ENCODE measurements at regions not wholly inside any gene's neighbourhood (a gene's known extent, or its start where the extent isn't known, plus 50 kb on each side); places are given as distances from the start of the nearest gene placed in this dataset.

DNA sequence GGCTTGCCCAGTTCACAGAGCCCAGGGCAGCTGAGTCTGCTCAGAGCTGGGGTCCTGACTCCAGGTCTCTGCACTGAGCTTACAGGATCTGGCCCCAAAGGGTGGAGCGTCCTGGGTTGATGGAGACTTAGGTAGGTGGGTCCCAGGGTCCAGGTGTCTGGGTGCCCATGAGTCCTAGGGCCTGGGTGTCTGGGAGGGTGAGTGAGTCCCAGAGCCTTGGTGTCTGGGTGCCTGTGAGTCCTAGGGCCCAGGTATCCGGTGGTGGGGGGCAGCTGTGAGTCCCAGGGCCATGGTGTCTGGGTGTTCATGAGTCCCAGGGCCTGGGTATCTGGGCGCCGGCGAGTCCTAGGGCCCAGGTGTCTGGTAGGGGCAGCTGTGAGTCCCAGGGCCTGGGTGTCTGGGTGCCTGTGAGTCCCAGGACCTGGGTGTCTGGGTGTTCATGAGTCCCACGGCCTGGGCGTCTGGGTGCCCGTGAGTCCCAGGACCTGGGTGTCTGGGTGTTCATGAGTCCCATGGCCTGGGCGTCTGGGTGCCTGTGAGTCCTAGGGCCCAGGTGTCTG lies 1505.6 kb downstream of the BRD1 start:
- Histone ChIP-seq H3K27ac (no peak overlapping the region), H3K4me3 (no peak overlapping the region)
- TF ChIP-seq, protein P1, sequence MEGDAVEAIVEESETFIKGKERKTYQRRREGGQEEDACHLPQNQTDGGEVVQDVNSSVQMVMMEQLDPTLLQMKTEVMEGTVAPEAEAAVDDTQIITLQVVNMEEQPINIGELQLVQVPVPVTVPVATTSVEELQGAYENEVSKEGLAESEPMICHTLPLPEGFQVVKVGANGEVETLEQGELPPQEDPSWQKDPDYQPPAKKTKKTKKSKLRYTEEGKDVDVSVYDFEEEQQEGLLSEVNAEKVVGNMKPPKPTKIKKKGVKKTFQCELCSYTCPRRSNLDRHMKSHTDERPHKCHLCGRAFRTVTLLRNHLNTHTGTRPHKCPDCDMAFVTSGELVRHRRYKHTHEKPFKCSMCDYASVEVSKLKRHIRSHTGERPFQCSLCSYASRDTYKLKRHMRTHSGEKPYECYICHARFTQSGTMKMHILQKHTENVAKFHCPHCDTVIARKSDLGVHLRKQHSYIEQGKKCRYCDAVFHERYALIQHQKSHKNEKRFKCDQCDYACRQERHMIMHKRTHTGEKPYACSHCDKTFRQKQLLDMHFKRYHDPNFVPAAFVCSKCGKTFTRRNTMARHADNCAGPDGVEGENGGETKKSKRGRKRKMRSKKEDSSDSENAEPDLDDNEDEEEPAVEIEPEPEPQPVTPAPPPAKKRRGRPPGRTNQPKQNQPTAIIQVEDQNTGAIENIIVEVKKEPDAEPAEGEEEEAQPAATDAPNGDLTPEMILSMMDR (IDR thresholded peaks at IDR 0.05) = no peak
- no peak for DNase-seq (ENCODE audit: low spot score)

DNA sequence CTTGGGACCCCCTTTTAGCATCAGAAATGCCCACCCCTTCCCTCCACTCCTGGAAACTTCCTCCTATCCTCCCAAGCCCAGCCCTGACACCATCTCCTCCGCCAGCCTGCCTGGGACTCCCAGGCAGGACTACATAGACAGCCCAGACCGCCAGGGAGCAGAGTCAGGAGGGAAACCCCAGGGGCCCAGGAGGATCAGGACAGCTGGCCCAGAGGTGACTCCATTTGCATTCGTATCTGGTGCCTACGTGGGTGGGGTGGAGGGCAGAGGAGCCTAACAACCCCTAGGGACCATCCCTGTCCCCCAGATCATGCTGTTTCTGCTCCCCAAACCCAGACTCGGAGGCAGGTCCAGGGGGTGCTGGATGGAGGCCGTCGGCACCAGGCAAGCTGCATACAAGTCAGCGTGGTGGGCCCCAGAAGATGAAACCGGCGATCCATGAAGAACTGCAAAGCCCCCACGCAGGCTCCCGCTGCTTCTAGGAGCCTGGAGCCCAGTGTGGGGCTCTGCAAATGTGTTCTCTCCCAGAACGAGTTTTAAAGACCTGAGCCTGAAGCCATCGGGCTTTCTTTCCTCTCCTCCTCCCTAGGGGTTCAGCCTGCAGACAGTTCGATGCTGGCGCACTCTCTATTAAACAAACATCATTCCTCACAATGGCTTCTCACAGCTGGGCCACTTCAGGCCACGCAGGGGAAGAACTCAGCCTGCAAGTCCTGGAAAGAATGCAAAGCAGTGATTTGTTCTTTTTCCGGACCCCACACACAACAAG lies 1506.8 kb downstream of the BRD1 start:
- Histone ChIP-seq H3K4me3 (no peak overlapping the region), H3K27ac (no peak overlapping the region)
- DNase-seq (ENCODE audit: low spot score) = no peak
- TF ChIP-seq, protein P1 (IDR thresholded peaks at IDR 0.05) = no peak

DNA sequence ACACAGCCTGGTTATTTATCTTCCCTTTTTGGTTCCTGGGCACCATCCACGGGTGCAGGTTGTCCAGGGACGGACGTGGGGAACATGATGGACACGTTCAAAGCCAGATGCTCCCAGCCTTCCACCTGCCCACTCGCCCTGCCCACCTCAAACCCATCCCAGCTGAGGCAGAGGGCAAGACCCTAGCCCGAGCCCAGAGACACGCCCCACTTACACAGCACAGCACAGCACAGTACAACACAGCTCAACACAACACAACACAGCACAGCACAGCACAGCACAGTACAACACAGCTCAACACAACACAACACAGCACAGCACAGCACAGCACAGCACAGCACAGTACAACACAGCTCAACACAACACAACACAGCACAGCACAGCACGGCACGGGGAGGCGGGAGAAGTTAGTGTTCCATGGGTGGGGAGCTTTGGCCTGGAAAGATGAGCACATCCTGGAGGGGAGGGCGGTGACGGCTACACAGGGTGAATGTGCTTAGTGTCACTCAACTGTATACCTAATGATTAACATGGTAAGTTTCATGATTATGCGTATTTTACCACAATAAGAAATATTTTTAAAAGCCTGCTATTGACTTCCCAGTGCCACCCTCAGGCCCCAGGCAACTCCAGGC lies 1507.5 kb downstream of the BRD1 start:
- Histone ChIP-seq H3K4me3 (no peak overlapping the region), H3K27ac (no peak overlapping the region)
- TF ChIP-seq, protein P1 (IDR thresholded peaks at IDR 0.05) = no peak
- DNase-seq (ENCODE audit: low spot score) = no peak

DNA sequence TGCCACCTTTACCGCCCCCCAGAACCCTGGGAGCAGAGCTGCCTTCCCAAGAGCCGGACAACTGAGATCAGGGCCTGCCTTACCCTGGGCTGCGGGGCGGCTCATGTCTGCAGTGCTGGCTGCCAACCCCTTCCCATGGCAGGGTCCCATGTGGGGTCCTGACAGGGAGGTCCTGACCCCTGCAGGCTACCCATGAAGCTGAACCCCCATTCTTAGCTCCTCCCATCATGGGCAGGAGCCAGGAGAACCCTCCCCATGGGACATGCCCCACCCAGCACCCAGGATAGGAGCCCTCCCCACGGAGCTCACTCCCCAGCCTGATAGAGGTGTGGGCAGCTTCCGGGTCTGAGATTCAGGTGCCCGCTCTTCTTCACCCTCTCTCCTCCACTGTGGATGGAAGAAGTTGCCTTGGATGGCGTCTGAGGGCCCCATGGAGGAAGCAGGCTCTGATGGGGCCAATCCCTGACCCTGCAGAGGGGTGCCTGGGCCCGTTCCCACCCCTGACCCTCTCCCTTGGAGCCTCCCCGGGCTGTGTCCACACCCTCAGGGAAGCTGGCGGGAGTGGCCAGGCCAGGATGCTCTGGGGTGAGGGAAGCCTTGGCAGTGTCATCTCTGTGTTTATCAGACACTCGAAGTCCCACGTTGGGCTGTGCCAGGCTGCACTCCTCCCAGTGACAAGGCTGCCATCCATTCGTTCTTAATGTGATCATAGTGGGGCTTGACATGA lies 1508.2 kb downstream of the BRD1 start:
- no peak overlapping the region for H3K4me3 ChIP-seq
- TF ChIP-seq, protein P1 (IDR thresholded peaks at IDR 0.05) = no peak
- no peak overlapping the region for H3K27ac ChIP-seq
- DNase-seq (ENCODE audit: low spot score) = no peak

DNA sequence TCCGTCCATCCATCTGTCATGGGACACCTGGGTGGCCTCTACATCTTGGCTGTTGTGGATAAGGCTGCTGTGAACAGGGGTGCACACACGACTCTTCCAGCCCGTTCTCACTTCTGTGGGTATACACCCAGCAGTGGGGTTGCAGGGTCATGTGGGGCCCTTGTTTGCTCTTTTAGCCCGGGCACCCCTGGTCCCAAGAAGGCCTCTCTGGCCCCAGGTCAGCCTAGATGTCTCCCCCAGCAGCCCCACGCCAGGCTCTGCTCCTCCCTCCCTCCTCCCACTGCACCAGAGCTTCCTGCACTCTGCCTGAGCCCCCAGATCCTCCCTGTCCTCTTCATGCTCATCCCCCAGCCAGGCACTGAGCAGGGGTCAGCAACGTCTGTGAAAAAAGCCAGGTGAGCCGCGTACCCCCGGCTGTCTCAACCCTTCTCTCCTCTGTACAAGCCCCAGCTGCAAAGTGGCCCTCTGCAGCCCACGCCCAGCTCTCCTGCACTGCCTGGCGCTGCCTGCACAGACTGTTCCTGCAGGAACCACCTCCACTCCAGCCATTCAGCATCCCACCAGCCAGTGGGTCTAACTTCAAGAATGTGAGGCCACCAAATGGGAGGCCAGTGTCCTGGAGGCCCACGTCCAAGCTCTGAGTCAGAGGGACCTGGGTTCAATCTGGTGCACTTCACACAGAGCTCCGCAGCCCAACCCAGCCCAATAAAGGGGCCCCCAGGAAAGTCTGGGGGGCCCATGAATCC lies 1508.9 kb downstream of the BRD1 start:
- TF ChIP-seq, protein P1 (IDR thresholded peaks at IDR 0.05) = no peak
- no peak for DNase-seq (ENCODE audit: low spot score)
- Histone ChIP-seq H3K4me3 (no peak overlapping the region), H3K27ac (no peak overlapping the region)

DNA sequence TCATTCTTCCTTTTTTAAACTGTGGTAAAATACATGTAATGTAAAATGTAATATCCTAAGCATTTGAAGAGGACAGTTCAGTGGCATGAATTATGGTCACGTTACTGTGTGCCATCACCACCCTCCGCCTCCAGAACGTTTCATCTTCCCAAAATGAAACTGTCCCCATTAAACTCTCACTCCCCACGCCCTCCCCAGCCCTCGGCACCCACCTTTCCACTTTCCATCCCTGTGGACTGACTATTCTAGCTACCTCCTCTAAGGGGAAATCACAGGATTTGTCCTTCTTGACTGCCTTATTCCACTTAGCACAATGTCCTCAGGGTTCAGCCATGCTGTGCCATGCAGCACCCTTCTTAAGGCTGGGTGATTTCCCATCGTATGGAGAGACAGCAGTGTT lies 1509.5 kb downstream of the BRD1 start:
- no peak for DNase-seq (ENCODE audit: low spot score)
- Histone ChIP-seq H3K4me3 (no peak overlapping the region), H3K27ac (no peak overlapping the region)
- TF ChIP-seq, protein P1 (IDR thresholded peaks at IDR 0.05) = no peak
